Spleen (tissue), 7 donors: ENCODE measurements at regions not wholly inside any gene's neighbourhood (a gene's known extent, or its start where the extent isn't known, plus 50 kb on each side); places are given as distances from the start of the nearest gene placed in this dataset.

Experiments used
- POLR2A ChIP-seq, 3 donors: fragments of 450-650 bp; IDR thresholded peaks; one replicate each; pipeline ENCODE4 v1.5.1; 2017; ENCODE audit warnings: antibody characterized with exemption in 3 of 3, mild to moderate bottlenecking in 1 of 3
- POLR2AphosphoS5 ChIP-seq, 3 donors: sonication (generic); formaldehyde crosslinking; IDR thresholded peaks; one replicate each; pipeline ENCODE4 v1.5.1; 2017; ENCODE audit warnings: antibody characterized with exemption in 3 of 3
- TF ChIP-seq, protein P1 (sequence below), 11 experiments: fragments of 200-600 bp in 7 of 11; fragments of 450-650 bp in 4 of 11; sonication (generic) in 4 of 11; IDR thresholded peaks in 8 of 11; conservative IDR thresholded peaks in 3 of 11; 1 replicate in 7 of 11; 2 replicates in 4 of 11; pipeline versions ENCODE4 v1.4.0 to v1.8.0; 2016 to 2021; ENCODE audit warnings: antibody characterized with exemption in 11 of 11, inconsistent platforms in 4 of 11, mild to moderate bottlenecking in 1 of 11
- donor health status: DM: no; HTN: no; CAD: no; lungs with moderate emphysema.
- donor health status: DM: no; HTN: no; CAD: no.
- donor health status: DM: no; HTN: no; CAD: no.

- TF ChIP-seq, protein P1, sequence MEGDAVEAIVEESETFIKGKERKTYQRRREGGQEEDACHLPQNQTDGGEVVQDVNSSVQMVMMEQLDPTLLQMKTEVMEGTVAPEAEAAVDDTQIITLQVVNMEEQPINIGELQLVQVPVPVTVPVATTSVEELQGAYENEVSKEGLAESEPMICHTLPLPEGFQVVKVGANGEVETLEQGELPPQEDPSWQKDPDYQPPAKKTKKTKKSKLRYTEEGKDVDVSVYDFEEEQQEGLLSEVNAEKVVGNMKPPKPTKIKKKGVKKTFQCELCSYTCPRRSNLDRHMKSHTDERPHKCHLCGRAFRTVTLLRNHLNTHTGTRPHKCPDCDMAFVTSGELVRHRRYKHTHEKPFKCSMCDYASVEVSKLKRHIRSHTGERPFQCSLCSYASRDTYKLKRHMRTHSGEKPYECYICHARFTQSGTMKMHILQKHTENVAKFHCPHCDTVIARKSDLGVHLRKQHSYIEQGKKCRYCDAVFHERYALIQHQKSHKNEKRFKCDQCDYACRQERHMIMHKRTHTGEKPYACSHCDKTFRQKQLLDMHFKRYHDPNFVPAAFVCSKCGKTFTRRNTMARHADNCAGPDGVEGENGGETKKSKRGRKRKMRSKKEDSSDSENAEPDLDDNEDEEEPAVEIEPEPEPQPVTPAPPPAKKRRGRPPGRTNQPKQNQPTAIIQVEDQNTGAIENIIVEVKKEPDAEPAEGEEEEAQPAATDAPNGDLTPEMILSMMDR (IDR thresholded peaks at IDR 0.05 in 8 of 11, conservative IDR thresholded peaks at IDR 0.05 in 3 of 11), result no peak
- TF ChIP-seq POLR2AphosphoS5 (IDR thresholded peaks at IDR 0.05) (no peak), POLR2A (IDR thresholded peaks at IDR 0.05) (no peak)
Measured at GRCh38 chr13:104976986-104977385, 1558.5 kb downstream of the EFNB2 start.
